GM23338 (cell line): ENCODE measurements at regions not wholly inside any gene's neighbourhood (a gene's known extent, or its start where the extent isn't known, plus 50 kb on each side); places are given as distances from the start of the nearest gene placed in this dataset.

Experiments
- ATAC-seq: fragments of 200-7000 bp; cut with Tn5 transposase; 3 replicates; pipeline ENCODE4 v1.9.1; 2020
- DNase-seq: peaks from one replicate; pipeline ENCODE4 v3.0.0-alpha.2; 2015; ENCODE audit warnings: low spot score
- H2AFZ ChIP-seq: fragments of 200-600 bp; sonication (generic); 2 replicates; pipeline ENCODE4 v1.8.0; 2016; ENCODE audit warnings: antibody characterized with exemption, mild to moderate bottlenecking, moderate library complexity
- H3F3A ChIP-seq: fragments of 200-600 bp; sonication (generic); replicated peaks from 2 replicates; pipeline ENCODE4 v1.8.0; 2017; ENCODE audit warnings: antibody characterized with exemption, mixed run types, low read depth
- H3K27ac ChIP-seq: fragments of 200-600 bp; sonication (generic); 2 replicates; pipeline ENCODE4 v1.6.1; 2016; ENCODE audit warnings: low read depth
- H3K27me3 ChIP-seq: fragments of 200-600 bp; sonication (generic); 2 replicates; pipeline ENCODE4 v1.8.0; 2016; ENCODE audit warnings: mild to moderate bottlenecking, mixed run types, moderate library complexity; ENCODE audit not compliant: insufficient read depth
- H3K36me3 ChIP-seq: fragments of 200-600 bp; sonication (generic); 2 replicates; pipeline ENCODE4 v1.8.0; 2016; ENCODE audit warnings: mild to moderate bottlenecking; ENCODE audit not compliant: insufficient read depth
- H3K4me1 ChIP-seq: fragments of 200-600 bp; sonication (generic); 2 replicates; pipeline ENCODE4 v1.8.0; 2016; ENCODE audit warnings: mild to moderate bottlenecking, moderate library complexity; ENCODE audit not compliant: insufficient read depth
- H3K4me2 ChIP-seq: fragments of 200-600 bp; sonication (generic); 2 replicates; pipeline ENCODE4 v1.7.1; 2017; ENCODE audit warnings: mixed run types
- H3K4me3 ChIP-seq: fragments of 200-600 bp; sonication (generic); 2 replicates; pipeline ENCODE4 v1.6.1; 2016; ENCODE audit warnings: mixed run types
- H3K79me2 ChIP-seq: fragments of 200-600 bp; sonication (generic); replicated peaks from 2 replicates; pipeline ENCODE4 v1.8.0; 2017; ENCODE audit warnings: mild to moderate bottlenecking; ENCODE audit not compliant: insufficient read depth
- H3K9me2 ChIP-seq: fragments of 200-600 bp; sonication (generic); 2 replicates; pipeline ENCODE4 v1.8.0; 2017; ENCODE audit not compliant: insufficient read depth
- H4K20me1 ChIP-seq: fragments of 200-600 bp; sonication (generic); replicated peaks from 2 replicates; pipeline ENCODE4 v1.8.0; 2017; ENCODE audit warnings: mild to moderate bottlenecking; ENCODE audit not compliant: insufficient read depth
- H3K27ac Mint-ChIP-seq: 2 replicates; pipeline ENCODE4 v1.8.0; 2020; ENCODE audit warnings: inconsistent platforms, mild to moderate bottlenecking, moderate library complexity, mixed read lengths
- H3K27me3 Mint-ChIP-seq: 3 replicates; pipeline ENCODE4 v1.8.0; 2022; ENCODE audit warnings: low read depth, mild to moderate bottlenecking, moderate library complexity, mixed read lengths, inconsistent platforms; ENCODE audit not compliant: insufficient read depth, poor library complexity
- H3K36me3 Mint-ChIP-seq: 3 replicates; pipeline ENCODE4 v1.8.0; 2021; ENCODE audit warnings: low read depth, mild to moderate bottlenecking, inconsistent platforms, moderate library complexity, mixed read lengths
- H3K4me1 Mint-ChIP-seq: 3 replicates; pipeline ENCODE4 v1.8.0; 2020; ENCODE audit warnings: mild to moderate bottlenecking, inconsistent platforms, mixed read lengths
- H3K4me3 Mint-ChIP-seq: 3 replicates; pipeline ENCODE4 v1.8.0; 2021; ENCODE audit warnings: moderate library complexity, mild to moderate bottlenecking, inconsistent platforms, mixed read lengths
- H3K9me3 Mint-ChIP-seq: 3 replicates; pipeline ENCODE4 v1.8.0; 2020; ENCODE audit warnings: moderate library complexity, mild to moderate bottlenecking, inconsistent platforms, mixed read lengths
- CREB1 ChIP-seq: fragments of 250-450 bp; sonication (Bioruptor Pico); IDR thresholded peaks from 2 replicates; pipeline ENCODE4 v1.5.0; 2020; ENCODE audit warnings: low read depth, mild to moderate bottlenecking, moderate library complexity
- EZH2 ChIP-seq: fragments of 200-600 bp; sonication (generic); IDR thresholded peaks from one replicate; pipeline ENCODE4 v1.8.0; 2017; ENCODE audit warnings: antibody characterized with exemption, mild to moderate bottlenecking, low read depth; ENCODE audit not compliant: unreplicated experiment
- EZH2phosphoT487 ChIP-seq: fragments of 200-600 bp; sonication (generic); IDR thresholded peaks from one replicate; pipeline ENCODE4 v1.8.1; 2018; ENCODE audit warnings: antibody characterized with exemption; ENCODE audit not compliant: unreplicated experiment
- JUNB ChIP-seq: IDR thresholded peaks from one replicate; pipeline ENCODE4 v1.6.1; 2016; ENCODE audit warnings: antibody characterized with exemption; ENCODE audit not compliant: unreplicated experiment
- NANOG ChIP-seq: IDR thresholded peaks from 2 replicates; pipeline ENCODE4 v1.6.1; 2016; ENCODE audit warnings: antibody characterized with exemption, borderline replicate concordance
- POLR2AphosphoS5 ChIP-seq: IDR thresholded peaks from 2 replicates; pipeline ENCODE4 v1.6.1; 2016; ENCODE audit warnings: antibody characterized with exemption, low read depth
- STAT1 ChIP-seq: IDR thresholded peaks from one replicate; pipeline ENCODE4 v1.6.1; 2016; ENCODE audit warnings: antibody characterized with exemption; ENCODE audit not compliant: unreplicated experiment
- TF ChIP-seq, protein P1 (sequence below): fragments of 250-450 bp; sonication (Bioruptor Pico); IDR thresholded peaks from 2 replicates; pipeline ENCODE4 v1.5.0; 2020; ENCODE audit warnings: mild to moderate bottlenecking, moderate library complexity
- TF ChIP-seq, protein P2 (sequence below): IDR thresholded peaks from one replicate; pipeline ENCODE4 v1.6.1; 2018; ENCODE audit warnings: antibody characterized with exemption; ENCODE audit not compliant: unreplicated experiment
- TF ChIP-seq, protein P3 (sequence below), 2 experiments: fragments of 200-600 bp in 1 of 2; sonication (generic) in 1 of 2; conservative IDR thresholded peaks; 2 replicates each; pipeline versions ENCODE4 v1.5.1 to v1.6.1; 2016 to 2017; ENCODE audit warnings: antibody characterized with exemption in 2 of 2, low read depth in 2 of 2, mild to moderate bottlenecking in 2 of 2, moderate library complexity in 1 of 2
- TF ChIP-seq, protein P4 (sequence below): IDR thresholded peaks from 2 replicates; pipeline ENCODE4 v1.6.1; 2016; ENCODE audit warnings: antibody characterized with exemption

DNA sequence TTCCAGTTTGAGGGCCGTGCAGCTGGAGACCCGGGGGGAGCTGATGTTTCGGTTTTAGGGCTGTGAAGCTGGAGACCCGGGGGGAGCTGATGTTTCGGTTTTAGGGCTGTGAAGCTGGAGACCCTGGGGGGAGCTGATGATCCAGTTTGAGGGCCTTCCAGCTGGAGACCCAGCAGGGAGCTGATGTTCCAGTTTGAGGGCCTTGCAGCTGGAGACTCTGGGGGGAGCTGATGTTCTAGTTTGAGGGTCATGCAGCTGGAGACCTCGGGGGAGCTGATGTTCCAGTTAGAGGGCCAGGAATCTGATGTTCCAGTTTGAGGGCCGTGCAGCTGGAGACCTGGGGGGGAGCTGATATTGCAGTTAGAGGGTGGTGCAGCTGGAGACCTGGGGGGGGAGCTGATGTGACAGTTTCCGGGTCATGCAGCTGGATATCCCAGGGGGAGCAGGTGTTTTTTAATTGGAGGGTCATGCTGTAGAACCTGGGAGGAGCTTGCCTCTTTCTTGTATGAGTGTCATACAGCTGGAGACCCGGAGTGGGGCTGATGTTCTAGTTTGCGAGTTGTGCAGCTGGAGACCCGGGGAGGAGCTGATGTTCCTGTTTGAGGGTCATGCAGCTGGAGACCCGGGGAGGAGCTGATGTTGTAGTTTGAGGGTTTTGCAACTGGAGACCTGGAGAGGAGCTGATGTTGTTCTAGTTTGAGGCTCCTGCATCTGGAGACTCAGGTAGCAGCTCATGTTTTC, 153.2 kb downstream of the RTP5 start (continued):
- TF ChIP-seq, protein P1, sequence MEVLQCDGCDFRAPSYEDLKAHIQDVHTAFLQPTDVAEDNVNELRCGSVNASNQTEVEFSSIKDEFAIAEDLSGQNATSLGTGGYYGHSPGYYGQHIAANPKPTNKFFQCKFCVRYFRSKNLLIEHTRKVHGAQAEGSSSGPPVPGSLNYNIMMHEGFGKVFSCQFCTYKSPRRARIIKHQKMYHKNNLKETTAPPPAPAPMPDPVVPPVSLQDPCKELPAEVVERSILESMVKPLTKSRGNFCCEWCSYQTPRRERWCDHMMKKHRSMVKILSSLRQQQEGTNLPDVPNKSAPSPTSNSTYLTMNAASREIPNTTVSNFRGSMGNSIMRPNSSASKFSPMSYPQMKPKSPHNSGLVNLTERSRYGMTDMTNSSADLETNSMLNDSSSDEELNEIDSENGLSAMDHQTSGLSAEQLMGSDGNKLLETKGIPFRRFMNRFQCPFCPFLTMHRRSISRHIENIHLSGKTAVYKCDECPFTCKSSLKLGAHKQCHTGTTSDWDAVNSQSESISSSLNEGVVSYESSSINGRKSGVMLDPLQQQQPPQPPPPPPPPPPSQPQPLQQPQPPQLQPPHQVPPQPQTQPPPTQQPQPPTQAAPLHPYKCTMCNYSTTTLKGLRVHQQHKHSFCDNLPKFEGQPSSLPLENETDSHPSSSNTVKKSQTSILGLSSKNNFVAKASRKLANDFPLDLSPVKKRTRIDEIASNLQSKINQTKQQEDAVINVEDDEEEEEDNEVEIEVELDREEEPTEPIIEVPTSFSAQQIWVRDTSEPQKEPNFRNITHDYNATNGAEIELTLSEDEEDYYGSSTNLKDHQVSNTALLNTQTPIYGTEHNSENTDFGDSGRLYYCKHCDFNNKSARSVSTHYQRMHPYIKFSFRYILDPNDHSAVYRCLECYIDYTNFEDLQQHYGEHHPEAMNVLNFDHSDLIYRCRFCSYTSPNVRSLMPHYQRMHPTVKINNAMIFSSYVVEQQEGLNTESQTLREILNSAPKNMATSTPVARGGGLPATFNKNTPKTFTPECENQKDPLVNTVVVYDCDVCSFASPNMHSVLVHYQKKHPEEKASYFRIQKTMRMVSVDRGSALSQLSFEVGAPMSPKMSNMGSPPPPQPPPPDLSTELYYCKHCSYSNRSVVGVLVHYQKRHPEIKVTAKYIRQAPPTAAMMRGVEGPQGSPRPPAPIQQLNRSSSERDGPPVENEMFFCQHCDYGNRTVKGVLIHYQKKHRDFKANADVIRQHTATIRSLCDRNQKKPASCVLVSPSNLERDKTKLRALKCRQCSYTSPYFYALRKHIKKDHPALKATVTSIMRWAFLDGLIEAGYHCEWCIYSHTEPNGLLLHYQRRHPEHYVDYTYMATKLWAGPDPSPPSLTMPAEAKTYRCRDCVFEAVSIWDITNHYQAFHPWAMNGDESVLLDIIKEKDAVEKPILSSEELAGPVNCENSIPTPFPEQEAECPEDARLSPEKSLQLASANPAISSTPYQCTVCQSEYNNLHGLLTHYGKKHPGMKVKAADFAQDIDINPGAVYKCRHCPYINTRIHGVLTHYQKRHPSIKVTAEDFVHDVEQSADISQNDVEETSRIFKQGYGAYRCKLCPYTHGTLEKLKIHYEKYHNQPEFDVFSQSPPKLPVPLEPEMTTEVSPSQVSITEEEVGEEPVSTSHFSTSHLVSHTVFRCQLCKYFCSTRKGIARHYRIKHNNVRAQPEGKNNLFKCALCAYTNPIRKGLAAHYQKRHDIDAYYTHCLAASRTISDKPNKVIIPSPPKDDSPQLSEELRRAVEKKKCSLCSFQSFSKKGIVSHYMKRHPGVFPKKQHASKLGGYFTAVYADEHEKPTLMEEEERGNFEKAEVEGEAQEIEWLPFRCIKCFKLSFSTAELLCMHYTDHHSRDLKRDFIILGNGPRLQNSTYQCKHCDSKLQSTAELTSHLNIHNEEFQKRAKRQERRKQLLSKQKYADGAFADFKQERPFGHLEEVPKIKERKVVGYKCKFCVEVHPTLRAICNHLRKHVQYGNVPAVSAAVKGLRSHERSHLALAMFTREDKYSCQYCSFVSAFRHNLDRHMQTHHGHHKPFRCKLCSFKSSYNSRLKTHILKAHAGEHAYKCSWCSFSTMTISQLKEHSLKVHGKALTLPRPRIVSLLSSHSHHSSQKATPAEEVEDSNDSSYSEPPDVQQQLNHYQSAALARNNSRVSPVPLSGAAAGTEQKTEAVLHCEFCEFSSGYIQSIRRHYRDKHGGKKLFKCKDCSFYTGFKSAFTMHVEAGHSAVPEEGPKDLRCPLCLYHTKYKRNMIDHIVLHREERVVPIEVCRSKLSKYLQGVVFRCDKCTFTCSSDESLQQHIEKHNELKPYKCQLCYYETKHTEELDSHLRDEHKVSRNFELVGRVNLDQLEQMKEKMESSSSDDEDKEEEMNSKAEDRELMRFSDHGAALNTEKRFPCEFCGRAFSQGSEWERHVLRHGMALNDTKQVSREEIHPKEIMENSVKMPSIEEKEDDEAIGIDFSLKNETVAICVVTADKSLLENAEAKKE (CRISPR knock-in tag), result no peak
- no peak for TF ChIP-seq JUNB
- TF ChIP-seq CREB1 (CRISPR knock-in tag), result no peak
- TF ChIP-seq EZH2phosphoT487, result no peak
- no peak for TF ChIP-seq STAT1
- no peak for TF ChIP-seq EZH2
- TF ChIP-seq NANOG, result no peak
- no peak for TF ChIP-seq POLR2AphosphoS5

DNA sequence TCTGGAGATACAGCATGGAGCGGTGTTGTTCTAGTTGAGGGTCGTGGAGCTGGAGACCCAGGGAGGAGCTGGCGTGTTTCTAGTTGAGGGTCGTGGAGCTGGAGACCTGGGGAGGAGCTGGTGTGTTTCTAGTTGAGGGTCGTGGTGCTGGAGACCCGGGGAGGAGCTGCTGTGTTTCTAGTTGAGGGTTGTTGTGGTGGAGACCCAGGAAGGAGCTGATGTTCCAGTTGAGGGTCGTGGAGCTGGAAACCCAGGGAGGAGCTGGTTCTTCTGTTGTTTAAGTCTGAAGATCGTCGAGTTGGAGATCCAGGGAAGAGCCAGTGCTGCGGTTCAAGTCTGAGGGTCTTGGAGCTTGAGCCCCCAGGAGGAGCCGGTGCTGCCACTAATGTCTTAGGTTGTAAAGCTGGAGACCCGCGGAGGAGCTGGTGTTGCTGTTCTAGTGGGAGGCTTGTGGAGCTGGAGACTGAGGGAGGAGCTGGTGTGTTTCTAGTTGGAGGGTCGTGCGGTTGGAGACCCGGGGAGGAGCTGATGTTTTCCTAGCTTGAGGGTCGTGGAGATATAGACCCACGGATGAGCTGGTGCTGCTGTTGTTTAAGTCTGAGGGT, 155.3 kb downstream of the RTP5 start:
- Histone ChIP-seq H3K79me2 (no peaks in the 10 kb centered on the region), H3F3A (no peaks in the 10 kb centered on the region), H3K9me2 (no peaks in the 10 kb centered on the region), H2AFZ (no peak overlapping the region), H3K4me3 (no peak overlapping the region), H3K4me1 (no peaks in the 10 kb centered on the region), H3K36me3 (no peaks in the 10 kb centered on the region), H3K4me2 (no peak overlapping the region), H3K27me3 (no peaks in the 10 kb centered on the region), H3K27ac (no peak overlapping the region), H4K20me1 (no peaks in the 10 kb centered on the region)
- Mint-ChIP-seq H3K27me3 (peaks cover 34% of the 10 kb centered on the region), H3K27ac (no peak overlapping the region), H3K36me3 (peaks cover 22% of the 10 kb centered on the region), H3K4me1 (no peaks in the 10 kb centered on the region), H3K9me3 (peaks cover 53% of the 10 kb centered on the region), H3K4me3 (no peak overlapping the region)
- no peak for DNase-seq
- ATAC-seq, result no peak
- TF ChIP-seq, protein P2, sequence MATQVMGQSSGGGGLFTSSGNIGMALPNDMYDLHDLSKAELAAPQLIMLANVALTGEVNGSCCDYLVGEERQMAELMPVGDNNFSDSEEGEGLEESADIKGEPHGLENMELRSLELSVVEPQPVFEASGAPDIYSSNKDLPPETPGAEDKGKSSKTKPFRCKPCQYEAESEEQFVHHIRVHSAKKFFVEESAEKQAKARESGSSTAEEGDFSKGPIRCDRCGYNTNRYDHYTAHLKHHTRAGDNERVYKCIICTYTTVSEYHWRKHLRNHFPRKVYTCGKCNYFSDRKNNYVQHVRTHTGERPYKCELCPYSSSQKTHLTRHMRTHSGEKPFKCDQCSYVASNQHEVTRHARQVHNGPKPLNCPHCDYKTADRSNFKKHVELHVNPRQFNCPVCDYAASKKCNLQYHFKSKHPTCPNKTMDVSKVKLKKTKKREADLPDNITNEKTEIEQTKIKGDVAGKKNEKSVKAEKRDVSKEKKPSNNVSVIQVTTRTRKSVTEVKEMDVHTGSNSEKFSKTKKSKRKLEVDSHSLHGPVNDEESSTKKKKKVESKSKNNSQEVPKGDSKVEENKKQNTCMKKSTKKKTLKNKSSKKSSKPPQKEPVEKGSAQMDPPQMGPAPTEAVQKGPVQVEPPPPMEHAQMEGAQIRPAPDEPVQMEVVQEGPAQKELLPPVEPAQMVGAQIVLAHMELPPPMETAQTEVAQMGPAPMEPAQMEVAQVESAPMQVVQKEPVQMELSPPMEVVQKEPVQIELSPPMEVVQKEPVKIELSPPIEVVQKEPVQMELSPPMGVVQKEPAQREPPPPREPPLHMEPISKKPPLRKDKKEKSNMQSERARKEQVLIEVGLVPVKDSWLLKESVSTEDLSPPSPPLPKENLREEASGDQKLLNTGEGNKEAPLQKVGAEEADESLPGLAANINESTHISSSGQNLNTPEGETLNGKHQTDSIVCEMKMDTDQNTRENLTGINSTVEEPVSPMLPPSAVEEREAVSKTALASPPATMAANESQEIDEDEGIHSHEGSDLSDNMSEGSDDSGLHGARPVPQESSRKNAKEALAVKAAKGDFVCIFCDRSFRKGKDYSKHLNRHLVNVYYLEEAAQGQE, result no peak
- TF ChIP-seq, protein P3, sequence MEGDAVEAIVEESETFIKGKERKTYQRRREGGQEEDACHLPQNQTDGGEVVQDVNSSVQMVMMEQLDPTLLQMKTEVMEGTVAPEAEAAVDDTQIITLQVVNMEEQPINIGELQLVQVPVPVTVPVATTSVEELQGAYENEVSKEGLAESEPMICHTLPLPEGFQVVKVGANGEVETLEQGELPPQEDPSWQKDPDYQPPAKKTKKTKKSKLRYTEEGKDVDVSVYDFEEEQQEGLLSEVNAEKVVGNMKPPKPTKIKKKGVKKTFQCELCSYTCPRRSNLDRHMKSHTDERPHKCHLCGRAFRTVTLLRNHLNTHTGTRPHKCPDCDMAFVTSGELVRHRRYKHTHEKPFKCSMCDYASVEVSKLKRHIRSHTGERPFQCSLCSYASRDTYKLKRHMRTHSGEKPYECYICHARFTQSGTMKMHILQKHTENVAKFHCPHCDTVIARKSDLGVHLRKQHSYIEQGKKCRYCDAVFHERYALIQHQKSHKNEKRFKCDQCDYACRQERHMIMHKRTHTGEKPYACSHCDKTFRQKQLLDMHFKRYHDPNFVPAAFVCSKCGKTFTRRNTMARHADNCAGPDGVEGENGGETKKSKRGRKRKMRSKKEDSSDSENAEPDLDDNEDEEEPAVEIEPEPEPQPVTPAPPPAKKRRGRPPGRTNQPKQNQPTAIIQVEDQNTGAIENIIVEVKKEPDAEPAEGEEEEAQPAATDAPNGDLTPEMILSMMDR (conservative IDR thresholded peaks at IDR 0.05; ENCODE audit: low read depth in 2 of 2), result no peak
- TF ChIP-seq, protein P4, sequence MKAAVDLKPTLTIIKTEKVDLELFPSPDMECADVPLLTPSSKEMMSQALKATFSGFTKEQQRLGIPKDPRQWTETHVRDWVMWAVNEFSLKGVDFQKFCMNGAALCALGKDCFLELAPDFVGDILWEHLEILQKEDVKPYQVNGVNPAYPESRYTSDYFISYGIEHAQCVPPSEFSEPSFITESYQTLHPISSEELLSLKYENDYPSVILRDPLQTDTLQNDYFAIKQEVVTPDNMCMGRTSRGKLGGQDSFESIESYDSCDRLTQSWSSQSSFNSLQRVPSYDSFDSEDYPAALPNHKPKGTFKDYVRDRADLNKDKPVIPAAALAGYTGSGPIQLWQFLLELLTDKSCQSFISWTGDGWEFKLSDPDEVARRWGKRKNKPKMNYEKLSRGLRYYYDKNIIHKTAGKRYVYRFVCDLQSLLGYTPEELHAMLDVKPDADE, result no peak
- no peak for TF ChIP-seq EZH2
- no peak for TF ChIP-seq CREB1 (CRISPR knock-in tag)
- TF ChIP-seq POLR2AphosphoS5, result no peak
- no peak for TF ChIP-seq NANOG
- no peak for TF ChIP-seq STAT1
